ENCODE measurements at regions not wholly inside any gene's neighbourhood (a gene's known extent, or its start where the extent isn't known, plus 50 kb on each side); places are given as distances from the start of the nearest gene placed in this dataset.

DNA sequence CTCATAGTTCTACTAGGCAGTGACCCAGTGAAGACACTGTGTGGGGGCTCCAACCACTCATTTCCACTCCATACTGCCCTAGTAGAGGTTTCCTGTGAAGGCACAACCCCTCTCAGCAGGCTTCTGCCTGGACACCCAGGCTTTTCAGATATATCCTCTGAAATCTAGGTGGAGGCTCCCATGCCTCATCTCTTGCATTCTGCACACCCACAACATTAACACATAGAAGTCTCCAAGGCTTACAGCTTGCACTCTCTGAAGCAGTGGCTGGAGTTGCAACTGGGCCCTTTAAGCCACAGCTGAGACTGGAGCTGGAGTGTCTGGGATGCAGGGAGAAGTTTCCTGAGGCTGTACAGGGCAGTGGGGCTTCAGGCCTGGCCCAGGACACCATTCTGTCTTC, 347.7 kb upstream of the SPRY2 start:
- TF ChIP-seq, protein P1, sequence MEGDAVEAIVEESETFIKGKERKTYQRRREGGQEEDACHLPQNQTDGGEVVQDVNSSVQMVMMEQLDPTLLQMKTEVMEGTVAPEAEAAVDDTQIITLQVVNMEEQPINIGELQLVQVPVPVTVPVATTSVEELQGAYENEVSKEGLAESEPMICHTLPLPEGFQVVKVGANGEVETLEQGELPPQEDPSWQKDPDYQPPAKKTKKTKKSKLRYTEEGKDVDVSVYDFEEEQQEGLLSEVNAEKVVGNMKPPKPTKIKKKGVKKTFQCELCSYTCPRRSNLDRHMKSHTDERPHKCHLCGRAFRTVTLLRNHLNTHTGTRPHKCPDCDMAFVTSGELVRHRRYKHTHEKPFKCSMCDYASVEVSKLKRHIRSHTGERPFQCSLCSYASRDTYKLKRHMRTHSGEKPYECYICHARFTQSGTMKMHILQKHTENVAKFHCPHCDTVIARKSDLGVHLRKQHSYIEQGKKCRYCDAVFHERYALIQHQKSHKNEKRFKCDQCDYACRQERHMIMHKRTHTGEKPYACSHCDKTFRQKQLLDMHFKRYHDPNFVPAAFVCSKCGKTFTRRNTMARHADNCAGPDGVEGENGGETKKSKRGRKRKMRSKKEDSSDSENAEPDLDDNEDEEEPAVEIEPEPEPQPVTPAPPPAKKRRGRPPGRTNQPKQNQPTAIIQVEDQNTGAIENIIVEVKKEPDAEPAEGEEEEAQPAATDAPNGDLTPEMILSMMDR (IDR thresholded peaks at IDR 0.05), result no peak
- TF ChIP-seq POLR2AphosphoS5 (IDR thresholded peaks at IDR 0.05) (no peak), EP300 (IDR thresholded peaks at IDR 0.05) (no peak), POLR2A (IDR thresholded peaks at IDR 0.05) (no peak)

Data from upper lobe of left lung (tissue), 4 donors.